K562 (cell line): ENCODE measurements at regions not wholly inside any gene's neighbourhood (a gene's known extent, or its start where the extent isn't known, plus 50 kb on each side); places are given as distances from the start of the nearest gene placed in this dataset.

ENCODE experiments used
- BRCA1 ChIP-seq, 2 experiments: fragments of 450-650 bp in 1 of 2; sonication (generic) in 1 of 2; formaldehyde crosslinking in 1 of 2; IDR thresholded peaks; 2 replicates each; pipeline versions ENCODE4 v1.5.0 to v1.6.1; 2017 to 2020; ENCODE audit warnings: mild to moderate bottlenecking in 1 of 2, missing genetic modification reagents in 1 of 2
- CEBPB ChIP-seq: fragments of 450-650 bp; IDR thresholded peaks from 2 replicates; pipeline ENCODE4 v1.6.1; 2016; ENCODE audit warnings: missing genetic modification characterization, missing compliant biosample characterization
- EP300 ChIP-seq: IDR thresholded peaks from 2 replicates; pipeline ENCODE4 v1.6.1; 2012; ENCODE audit warnings: low read length, improper control_type of control experiment
- MAFK ChIP-seq: IDR thresholded peaks from 2 replicates; pipeline ENCODE4 v1.6.1; 2011; ENCODE audit warnings: low read length, improper control_type of control experiment
- NCOR1 ChIP-seq: fragments of 450-650 bp; IDR thresholded peaks from 2 replicates; pipeline ENCODE4 v1.6.1; 2016; ENCODE audit warnings: mild to moderate bottlenecking, moderate library complexity
- POLR2A ChIP-seq: fragments of 450-650 bp; conservative IDR thresholded peaks from 2 replicates; pipeline ENCODE4 v1.6.1; 2016
- PURB ChIP-seq: sonication (generic); formaldehyde crosslinking; IDR thresholded peaks from 2 replicates; pipeline ENCODE4 v1.9.0; 2021; ENCODE audit warnings: low read depth, mild to moderate bottlenecking, missing genetic modification reagents
- RAD21 ChIP-seq, 2 experiments: fragments of 250-450 bp in 1 of 2; fragments of 450-650 bp in 1 of 2; sonication (Bioruptor Pico) in 1 of 2; formaldehyde crosslinking in 1 of 2; IDR thresholded peaks in 1 of 2; conservative IDR thresholded peaks in 1 of 2; 2 replicates each; pipeline versions ENCODE4 v1.4.0 to v1.8.0; 2020 to 2022; ENCODE audit warnings: mild to moderate bottlenecking in 2 of 2, moderate library complexity in 1 of 2
- YY1 ChIP-seq, 3 experiments: IDR thresholded peaks; 2 replicates each; pipeline ENCODE4 v1.6.1; 2011; ENCODE audit warnings: low read length in 2 of 3, mild to moderate bottlenecking in 2 of 3, moderate library complexity in 2 of 3, borderline replicate concordance in 1 of 3, control low read depth in 1 of 3, low read depth in 1 of 3; ENCODE audit not compliant: insufficient read depth in 3 of 3, insufficient replicate concordance in 2 of 3, control insufficient read depth in 1 of 3, insufficient read length in 1 of 3; ENCODE audit errors: extremely low read depth in 1 of 3
- ZNF282 ChIP-seq: sonication (generic); formaldehyde crosslinking; IDR thresholded peaks from 2 replicates; pipeline ENCODE4 v1.8.1; 2023; ENCODE audit warnings: missing genetic modification reagents
- ZNF77 ChIP-seq: fragments of 250-450 bp; sonication (Bioruptor Pico); IDR thresholded peaks from 2 replicates; pipeline ENCODE4 v1.5.0; 2020

GRCh38 chr10:43754569-43755260 is 106.0 kb upstream of the ZNF32 start:
- TF ChIP-seq PURB: no peak
- TF ChIP-seq RAD21 (CRISPR knock-in tag; conservative IDR thresholded peaks at IDR 0.05 in 1 of 2, IDR thresholded peaks at IDR 0.05 in 1 of 2): no peak
- no peak for TF ChIP-seq POLR2A
- TF ChIP-seq EP300: no peak
- TF ChIP-seq BRCA1 (IDR thresholded peaks at IDR 0.05): no peak
- no peak for TF ChIP-seq BRCA1 (CRISPR knock-in tag; IDR thresholded peaks at IDR 0.05)
- TF ChIP-seq ZNF77 (CRISPR knock-in tag): no peak
- no peak for TF ChIP-seq ZNF282 (CRISPR knock-in tag)
- TF ChIP-seq CEBPB: no peak
- no peak for TF ChIP-seq NCOR1
- TF ChIP-seq MAFK: no peak
- no peak for TF ChIP-seq YY1 (IDR thresholded peaks at IDR 0.05; ENCODE audit: borderline replicate concordance in 1 of 3, control insufficient read depth in 1 of 3, extremely low read depth in 1 of 3, insufficient read depth in 3 of 3, insufficient read length in 1 of 3, insufficient replicate concordance in 2 of 3, low read depth in 1 of 3, low read length in 2 of 3)
